CD14-positive monocyte (primary cell): ENCODE measurements at regions not wholly inside any gene's neighbourhood (a gene's known extent, or its start where the extent isn't known, plus 50 kb on each side); places are given as distances from the start of the nearest gene placed in this dataset.

Source experiments
- DNase-seq, 3 donors: peaks; one replicate each; pipeline ENCODE4 v3.0.0-alpha.2; 2011 to 2022
- H2AFZ ChIP-seq: 2 replicates; pipeline ENCODE4 v1.6.0; 2012; ENCODE audit warnings: mild to moderate bottlenecking, low read depth, low read length, inconsistent platforms; ENCODE audit not compliant: insufficient read depth, poor library complexity, severe bottlenecking
- H3K27ac ChIP-seq, 2 donors: 1 replicate in 1 of 2; 2 replicates in 1 of 2; pipeline ENCODE4 v1.5.1; 2012 to 2013; ENCODE audit warnings: low read length in 2 of 2, control low read depth in 1 of 2, inconsistent platforms in 1 of 2, low read depth in 1 of 2, mild to moderate bottlenecking in 1 of 2
- H3K27me3 ChIP-seq, 2 donors: one replicate each; pipeline versions ENCODE4 v1.6.0 to v1.6.1; 2011 to 2013; ENCODE audit warnings: low read length in 2 of 2; ENCODE audit not compliant: control insufficient read depth in 2 of 2, insufficient read depth in 2 of 2
- H3K36me3 ChIP-seq, 2 donors: replicated peaks in 1 of 2; 1 replicate in 1 of 2; 2 replicates in 1 of 2; pipeline versions ENCODE4 v1.5.1 to v1.6.1; 2012 to 2013; ENCODE audit warnings: low read length in 2 of 2, control low read depth in 1 of 2, inconsistent platforms in 1 of 2, mild to moderate bottlenecking in 1 of 2; ENCODE audit not compliant: insufficient read depth in 2 of 2, control insufficient read depth in 1 of 2
- H3K4me1 ChIP-seq, 2 donors: 1 replicate in 1 of 2; 2 replicates in 1 of 2; pipeline versions ENCODE4 v1.5.1 to v1.6.1; 2012 to 2013; ENCODE audit warnings: low read length in 2 of 2, control low read depth in 1 of 2, inconsistent platforms in 1 of 2, mild to moderate bottlenecking in 1 of 2, moderate library complexity in 1 of 2; ENCODE audit not compliant: insufficient read depth in 2 of 2, control insufficient read depth in 1 of 2
- H3K4me2 ChIP-seq: replicated peaks from 2 replicates; pipeline ENCODE3; 2012; ENCODE audit warnings: low read length, moderate library complexity, mild to moderate bottlenecking; ENCODE audit not compliant: poor library complexity, severe bottlenecking; ENCODE audit errors: extremely low read depth
- H3K4me3 ChIP-seq, 3 experiments: fragments of 200-600 bp in 1 of 3; sonication (generic) in 1 of 3; replicated peaks in 1 of 3; 1 replicate in 2 of 3; 2 replicates in 1 of 3; pipeline ENCODE4 v1.5.1; 2011 to 2013; ENCODE audit warnings: low read length in 3 of 3, mild to moderate bottlenecking in 3 of 3, control low read depth in 2 of 3, low read depth in 2 of 3, inconsistent platforms in 1 of 3, moderate library complexity in 1 of 3
- H3K79me2 ChIP-seq: 2 replicates; pipeline ENCODE4 v1.6.0; 2012; ENCODE audit warnings: mild to moderate bottlenecking, control low read depth, inconsistent platforms, low read length, moderate library complexity; ENCODE audit not compliant: insufficient read depth
- H3K9ac ChIP-seq: 2 replicates; pipeline ENCODE4 v1.6.0; 2017; ENCODE audit warnings: low read length, mild to moderate bottlenecking; ENCODE audit not compliant: insufficient read depth, poor library complexity, severe bottlenecking
- H3K9me3 ChIP-seq, 2 donors: replicated peaks in 1 of 2; 1 replicate in 1 of 2; 2 replicates in 1 of 2; pipeline versions ENCODE4 v1.5.1 to v1.6.1; 2012 to 2013; ENCODE audit warnings: low read length in 2 of 2, control low read depth in 1 of 2; ENCODE audit not compliant: control insufficient read depth in 1 of 2, insufficient read depth in 1 of 2
- H4K20me1 ChIP-seq: 2 replicates; pipeline ENCODE4 v1.6.0; 2012; ENCODE audit warnings: mild to moderate bottlenecking, low read length, control low read depth, moderate library complexity; ENCODE audit not compliant: insufficient read depth
- H3K27ac Mint-ChIP-seq, 7 donors: one replicate each; pipeline ENCODE4 v1.8.0; 2020; ENCODE audit warnings: mild to moderate bottlenecking in 7 of 7, mixed read lengths in 7 of 7, moderate library complexity in 6 of 7, inconsistent platforms in 2 of 7
- H3K27me3 Mint-ChIP-seq, 3 donors: one replicate each; pipeline ENCODE4 v1.8.0; 2021 to 2022; ENCODE audit warnings: low read depth in 3 of 3, mild to moderate bottlenecking in 3 of 3, mixed read lengths in 3 of 3, moderate library complexity in 3 of 3, inconsistent platforms in 1 of 3
- H3K36me3 Mint-ChIP-seq, 2 donors: one replicate each; pipeline ENCODE4 v1.8.0; 2020; ENCODE audit warnings: mixed read lengths in 2 of 2, inconsistent platforms in 1 of 2, mild to moderate bottlenecking in 1 of 2
- H3K4me1 Mint-ChIP-seq: one replicate; pipeline ENCODE4 v1.8.0; 2020; ENCODE audit warnings: mild to moderate bottlenecking, mixed read lengths
- H3K4me3 Mint-ChIP-seq, 2 donors: one replicate each; pipeline ENCODE4 v1.8.0; 2020; ENCODE audit warnings: mild to moderate bottlenecking in 2 of 2, mixed read lengths in 2 of 2, moderate library complexity in 1 of 2
- H3K9me3 Mint-ChIP-seq, 7 donors: one replicate each; pipeline ENCODE4 v1.8.0; 2020 to 2022; ENCODE audit warnings: mixed read lengths in 7 of 7, mild to moderate bottlenecking in 6 of 7, moderate library complexity in 6 of 7, inconsistent platforms in 2 of 7
- WGBS: methylation state at CpG from one replicate; pipeline ENCODE4 v1.1.5; 2013; ENCODE audit warnings: missing lambda C conversion rate; ENCODE audit not compliant: insufficient coverage; 5-methylcytosine and 5-hydroxymethylcytosine counted together
- intact Hi-C, 2 donors: fragments of 100-400 bp; cut with micrococcal nuclease; formaldehyde crosslinking; loops; one replicate each; pipeline versions ENCODE4 v1.15.0 to v1.15.1; 2023
- TF ChIP-seq, protein P1 (sequence below): fragments of 200-600 bp; IDR thresholded peaks from one replicate; pipeline ENCODE4 v1.8.0; 2022; ENCODE audit warnings: antibody characterized with exemption, mild to moderate bottlenecking

DNA sequence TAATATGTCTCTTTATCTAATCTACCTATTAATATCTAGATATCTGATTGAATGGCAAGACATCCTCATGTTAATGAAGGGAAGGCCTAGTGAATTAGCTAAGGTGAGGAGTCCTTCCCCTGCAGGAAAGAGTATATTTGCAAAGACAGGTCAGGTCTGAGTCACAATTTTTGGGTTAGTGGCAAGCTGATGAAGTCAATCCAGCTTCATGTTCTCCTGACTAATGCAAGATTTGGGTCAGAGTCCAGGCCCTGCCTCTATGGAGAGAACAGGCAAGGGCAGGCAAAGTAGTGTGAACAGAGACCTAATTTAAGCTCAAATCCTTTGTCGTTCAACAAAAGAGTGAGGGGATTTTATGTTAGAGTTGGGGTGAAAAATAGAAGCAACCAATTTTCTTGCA lies 496.7 kb downstream of the BMP2 start:
- Mint-ChIP-seq H3K27me3 (no peaks in the 10 kb centered on the region), H3K36me3 (no peaks in the 10 kb centered on the region), H3K9me3 (peaks cover 0 to 3% (median 0%) of the 10 kb centered on the region in 7 donors), H3K4me1 (no peaks in the 10 kb centered on the region), H3K27ac (no peak overlapping the region), H3K4me3 (no peak overlapping the region)
- no peaks in the 10 kb centered on the region for H3K79me2 ChIP-seq
- no peak overlapping the region for H3K27ac ChIP-seq
- H3K4me2 ChIP-seq, result no peak overlapping the region
- no peaks in the 10 kb centered on the region for H3K27me3 ChIP-seq
- no peaks in the 10 kb centered on the region for H3K36me3 ChIP-seq
- no peaks in the 10 kb centered on the region for H4K20me1 ChIP-seq
- intact Hi-C loops, result no loop called here
- no peak overlapping the region for H3K4me3 ChIP-seq
- WGBS, result 100% methylated on average over 1 of the region's 1 CpG
- no peaks in the 10 kb centered on the region for H3K9me3 ChIP-seq
- DNase-seq, result no peak
- H3K4me1 ChIP-seq, result no peaks in the 10 kb centered on the region
- no peak overlapping the region for H2AFZ ChIP-seq
- TF ChIP-seq, protein P1, sequence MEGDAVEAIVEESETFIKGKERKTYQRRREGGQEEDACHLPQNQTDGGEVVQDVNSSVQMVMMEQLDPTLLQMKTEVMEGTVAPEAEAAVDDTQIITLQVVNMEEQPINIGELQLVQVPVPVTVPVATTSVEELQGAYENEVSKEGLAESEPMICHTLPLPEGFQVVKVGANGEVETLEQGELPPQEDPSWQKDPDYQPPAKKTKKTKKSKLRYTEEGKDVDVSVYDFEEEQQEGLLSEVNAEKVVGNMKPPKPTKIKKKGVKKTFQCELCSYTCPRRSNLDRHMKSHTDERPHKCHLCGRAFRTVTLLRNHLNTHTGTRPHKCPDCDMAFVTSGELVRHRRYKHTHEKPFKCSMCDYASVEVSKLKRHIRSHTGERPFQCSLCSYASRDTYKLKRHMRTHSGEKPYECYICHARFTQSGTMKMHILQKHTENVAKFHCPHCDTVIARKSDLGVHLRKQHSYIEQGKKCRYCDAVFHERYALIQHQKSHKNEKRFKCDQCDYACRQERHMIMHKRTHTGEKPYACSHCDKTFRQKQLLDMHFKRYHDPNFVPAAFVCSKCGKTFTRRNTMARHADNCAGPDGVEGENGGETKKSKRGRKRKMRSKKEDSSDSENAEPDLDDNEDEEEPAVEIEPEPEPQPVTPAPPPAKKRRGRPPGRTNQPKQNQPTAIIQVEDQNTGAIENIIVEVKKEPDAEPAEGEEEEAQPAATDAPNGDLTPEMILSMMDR, result no peak
- no peak overlapping the region for H3K9ac ChIP-seq

DNA sequence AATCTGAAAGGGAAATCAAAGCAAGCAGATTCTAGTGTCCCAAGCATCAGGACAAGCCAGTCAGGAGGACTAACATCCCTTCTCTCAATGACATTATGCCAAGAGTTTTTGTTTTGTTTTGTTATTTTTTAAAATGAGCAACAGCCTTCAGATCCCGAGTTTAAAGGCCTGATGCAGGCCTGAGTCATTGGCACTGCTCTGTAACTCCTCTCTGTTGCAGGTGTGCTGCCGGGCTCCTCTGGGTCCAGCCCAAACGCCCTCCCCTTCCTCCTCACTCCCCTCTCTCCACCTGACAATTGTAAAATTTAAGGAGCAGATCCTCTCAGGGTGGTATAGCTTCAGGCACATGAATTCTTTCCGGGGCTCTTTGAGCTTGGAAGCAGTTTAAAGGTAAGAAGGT lies 502.0 kb downstream of the BMP2 start:
- H3K27ac ChIP-seq, result no peak overlapping the region
- H3K79me2 ChIP-seq, result no peaks in the 10 kb centered on the region
- H3K36me3 Mint-ChIP-seq, result no peaks in the 10 kb centered on the region
- no peak overlapping the region for H3K4me3 Mint-ChIP-seq
- no peak for DNase-seq
- H3K9me3 ChIP-seq, result no peaks in the 10 kb centered on the region
- intact Hi-C loops, result no loop called here
- TF ChIP-seq, protein P1, result no peak
- no peaks in the 10 kb centered on the region for H3K4me1 ChIP-seq
- H3K27ac Mint-ChIP-seq, result no peak overlapping the region
- H3K4me3 ChIP-seq, result no peak overlapping the region
- H3K36me3 ChIP-seq, result no peaks in the 10 kb centered on the region
- H3K27me3 ChIP-seq, result no peaks in the 10 kb centered on the region
- no peaks in the 10 kb centered on the region for H3K27me3 Mint-ChIP-seq
- no peak overlapping the region for H2AFZ ChIP-seq
- no peak overlapping the region for H3K4me2 ChIP-seq
- WGBS, result 100% methylated on average over 1 of the region's 4 CpGs
- H3K9ac ChIP-seq, result no peak overlapping the region
- H3K9me3 Mint-ChIP-seq, result peaks cover 0 to 4% (median 0%) of the 10 kb centered on the region in 7 donors
- no peaks in the 10 kb centered on the region for H3K4me1 Mint-ChIP-seq
- no peaks in the 10 kb centered on the region for H4K20me1 ChIP-seq
